A673 (cell line): ENCODE measurements at regions not wholly inside any gene's neighbourhood (a gene's known extent, or its start where the extent isn't known, plus 50 kb on each side); places are given as distances from the start of the nearest gene placed in this dataset.

Experiments used
- BruUV-seq: library from RNA; stranded (reverse); fragments of 400-500 nt; replicated peaks from 2 replicates; lab custom pipeline; 2021; lab: Mats Ljungman, UMichigan
- CTCF ChIA-PET: fragments of 300-600 bp; sonication (Branson Sonifier 250); formaldehyde crosslinking; loops from one replicate; lab custom pipeline; 2022; ENCODE audit warnings: antibody characterized with exemption; lab: Charles Lee
- POLR2A ChIA-PET: fragments of 300-600 bp; sonication (Branson Sonifier 250); formaldehyde crosslinking; loops from one replicate; lab custom pipeline; 2022; ENCODE audit warnings: antibody characterized with exemption; ENCODE audit not compliant: low non-redundant PET; lab: Charles Lee
- DNase-seq: peaks from one replicate; pipeline ENCODE4 v3.0.0-alpha.2; 2015; ENCODE audit warnings: low spot score
- H3K27ac ChIP-seq: fragments of 200-600 bp; sonication (generic); 2 replicates; pipeline ENCODE4 v1.5.1; 2016; ENCODE audit warnings: mixed run types, low read depth, mild to moderate bottlenecking, mixed read lengths, antibody characterized with exemption, low read length; ENCODE audit not compliant: poor library complexity, severe bottlenecking
- H3K27me3 ChIP-seq: fragments of 200-600 bp; sonication (generic); replicated peaks from 2 replicates; pipeline ENCODE4 v1.6.1; 2017; ENCODE audit warnings: mixed run types, low read depth, mild to moderate bottlenecking, mixed read lengths, antibody characterized with exemption, low read length; ENCODE audit not compliant: insufficient read depth, poor library complexity
- H3K36me3 ChIP-seq: fragments of 200-600 bp; sonication (generic); 2 replicates; pipeline ENCODE4 v1.6.1; 2016; ENCODE audit warnings: mixed run types, mild to moderate bottlenecking, mixed read lengths, antibody characterized with exemption, low read length; ENCODE audit not compliant: insufficient read depth, poor library complexity, severe bottlenecking
- H3K4me1 ChIP-seq: fragments of 200-600 bp; sonication (generic); 2 replicates; pipeline ENCODE4 v1.6.1; 2017; ENCODE audit warnings: mixed run types, mild to moderate bottlenecking, mixed read lengths, antibody characterized with exemption, low read length; ENCODE audit not compliant: insufficient read depth, poor library complexity, severe bottlenecking
- H3K4me3 ChIP-seq: fragments of 200-600 bp; sonication (generic); 2 replicates; pipeline ENCODE4 v1.5.1; 2016; ENCODE audit warnings: low read depth, mixed run types, mild to moderate bottlenecking, mixed read lengths, low read length; ENCODE audit not compliant: poor library complexity, severe bottlenecking
- H3K9me3 ChIP-seq: fragments of 200-600 bp; sonication (generic); 2 replicates; pipeline ENCODE4 v1.6.1; 2016; ENCODE audit warnings: mixed run types, low read depth, mild to moderate bottlenecking, mixed read lengths, antibody characterized with exemption, low read length; ENCODE audit not compliant: poor library complexity, severe bottlenecking
- EZH2 ChIP-seq: fragments of 200-600 bp; sonication (generic); IDR thresholded peaks from 2 replicates; pipeline ENCODE4 v1.6.1; 2017; ENCODE audit warnings: borderline replicate concordance, low read depth, mild to moderate bottlenecking, mixed read lengths, antibody characterized with exemption, low read length; ENCODE audit not compliant: poor library complexity, severe bottlenecking
- intact Hi-C: fragments of 100-400 bp; cut with micrococcal nuclease; formaldehyde crosslinking; loops from one replicate; pipeline ENCODE4 v1.10.0; 2022; ENCODE audit not compliant: unreplicated experiment
- TF ChIP-seq, protein P1 (sequence below): fragments of 300-800, 200-600 bp; sonication (generic); conservative IDR thresholded peaks from 2 replicates; pipeline ENCODE4 v1.5.1; 2017; ENCODE audit warnings: low read depth, mild to moderate bottlenecking, antibody characterized with exemption, low read length, moderate library complexity, mixed read lengths

- POLR2A ChIA-PET, result interaction anchor here (0.6 kb wide), 1 partner anchor 145 kb away, joined by 3 read pairs; no protein-coding TSS in a partner anchor
- CTCF ChIA-PET, result no interaction called here
- no peak overlapping the region for H3K4me3 ChIP-seq
- no peak for DNase-seq
- H3K27ac ChIP-seq, result no peak overlapping the region
- peaks cover 22% of the 10 kb centered on the region for H3K4me1 ChIP-seq
- H3K36me3 ChIP-seq, result no peaks in the 10 kb centered on the region
- BruUV-seq, result no TSS peak
- no peaks in the 10 kb centered on the region for H3K27me3 ChIP-seq
- intact Hi-C loops, result no loop called here
- TF ChIP-seq EZH2, result no peak
- TF ChIP-seq, protein P1, sequence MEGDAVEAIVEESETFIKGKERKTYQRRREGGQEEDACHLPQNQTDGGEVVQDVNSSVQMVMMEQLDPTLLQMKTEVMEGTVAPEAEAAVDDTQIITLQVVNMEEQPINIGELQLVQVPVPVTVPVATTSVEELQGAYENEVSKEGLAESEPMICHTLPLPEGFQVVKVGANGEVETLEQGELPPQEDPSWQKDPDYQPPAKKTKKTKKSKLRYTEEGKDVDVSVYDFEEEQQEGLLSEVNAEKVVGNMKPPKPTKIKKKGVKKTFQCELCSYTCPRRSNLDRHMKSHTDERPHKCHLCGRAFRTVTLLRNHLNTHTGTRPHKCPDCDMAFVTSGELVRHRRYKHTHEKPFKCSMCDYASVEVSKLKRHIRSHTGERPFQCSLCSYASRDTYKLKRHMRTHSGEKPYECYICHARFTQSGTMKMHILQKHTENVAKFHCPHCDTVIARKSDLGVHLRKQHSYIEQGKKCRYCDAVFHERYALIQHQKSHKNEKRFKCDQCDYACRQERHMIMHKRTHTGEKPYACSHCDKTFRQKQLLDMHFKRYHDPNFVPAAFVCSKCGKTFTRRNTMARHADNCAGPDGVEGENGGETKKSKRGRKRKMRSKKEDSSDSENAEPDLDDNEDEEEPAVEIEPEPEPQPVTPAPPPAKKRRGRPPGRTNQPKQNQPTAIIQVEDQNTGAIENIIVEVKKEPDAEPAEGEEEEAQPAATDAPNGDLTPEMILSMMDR, result no peak
- H3K9me3 ChIP-seq, result no peaks in the 10 kb centered on the region
These were observed 442.8 kb downstream of the BCOR start for GRCh38 chrX:39654952-39655351.

GRCh38 chrX:39661116-39661907 lies 436.4 kb downstream of the BCOR start:
- no peak for DNase-seq
- ChIA-PET CTCF (no interaction called here), POLR2A (no interaction called here)
- Histone ChIP-seq H3K27me3 (no peaks in the 10 kb centered on the region), H3K27ac (no peak overlapping the region), H3K4me1 (no peaks in the 10 kb centered on the region), H3K4me3 (no peak overlapping the region), H3K9me3 (no peaks in the 10 kb centered on the region), H3K36me3 (no peaks in the 10 kb centered on the region)
- no peak for TF ChIP-seq EZH2
- TF ChIP-seq, protein P1, result no peak
- BruUV-seq, result no TSS peak
- intact Hi-C loops, result no loop called here

- Histone ChIP-seq H3K27ac (no peak overlapping the region), H3K4me1 (peaks cover 5% of the 10 kb centered on the region), H3K4me3 (no peak overlapping the region), H3K27me3 (no peaks in the 10 kb centered on the region), H3K36me3 (no peaks in the 10 kb centered on the region), H3K9me3 (no peaks in the 10 kb centered on the region)
- ChIA-PET POLR2A (no interaction called here), CTCF (no interaction called here)
- DNase-seq, result no peak
- no TSS peak for BruUV-seq
- intact Hi-C loops, result no loop called here
- TF ChIP-seq, protein P1, result no peak
- TF ChIP-seq EZH2, result no peak
These were observed 431.8 kb downstream of the BCOR start for GRCh38 chrX:39665830-39666518.
